ENCODE measurements at regions not wholly inside any gene's neighbourhood (a gene's known extent, or its start where the extent isn't known, plus 50 kb on each side); places are given as distances from the start of the nearest gene placed in this dataset.

DNA sequence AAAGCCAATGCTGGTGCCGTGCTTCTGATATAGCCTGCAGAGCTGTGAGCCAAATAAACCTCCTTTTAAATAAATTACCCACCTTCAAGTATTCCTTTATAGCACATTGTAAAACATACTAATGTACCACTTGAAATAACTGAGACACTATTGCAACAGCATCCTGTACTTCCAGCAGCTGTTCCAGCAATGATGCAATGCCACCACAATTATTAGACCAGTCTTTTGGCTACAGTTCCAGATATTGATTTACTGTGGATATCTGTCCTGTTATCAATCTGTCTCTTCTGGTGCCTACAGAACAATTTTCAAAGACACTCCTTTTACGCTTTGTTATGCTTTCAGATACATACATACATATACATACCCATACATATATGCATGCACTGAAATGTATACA, 567.9 kb downstream of the TAF11L14 start:
- no peak for TF ChIP-seq CTCF (IDR thresholded peaks at IDR 0.05)
- ATAC-seq (ENCODE audit: low FRiP score) (no peak), DNase-seq (ENCODE audit: low spot score) (no peak)

DNA sequence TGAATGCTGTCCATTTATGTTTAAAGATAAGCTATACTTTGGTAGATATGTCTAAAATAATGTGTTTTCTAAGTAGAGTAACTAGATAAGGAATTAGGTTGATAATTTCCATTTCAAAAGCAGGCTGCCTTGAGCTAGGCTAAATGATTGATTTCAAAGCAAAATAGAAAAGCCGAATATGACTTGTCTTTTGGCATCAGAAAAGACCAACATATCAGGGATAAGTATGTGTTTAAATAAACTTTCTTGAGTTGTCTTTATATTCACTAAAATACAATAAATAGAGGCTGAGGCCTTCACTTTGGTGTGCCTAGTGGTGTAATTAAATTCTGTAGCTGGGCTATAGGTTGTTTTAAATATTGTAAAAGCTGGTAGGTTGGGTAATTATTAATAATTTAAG, 569.0 kb downstream of the TAF11L14 start:
- DNase-seq (ENCODE audit: low spot score) (no peak), ATAC-seq (ENCODE audit: low FRiP score) (no peak)
- no peak for TF ChIP-seq CTCF (IDR thresholded peaks at IDR 0.05)

- TF ChIP-seq CTCF (IDR thresholded peaks at IDR 0.05) = no peak
- DNase-seq (ENCODE audit: low spot score) = no peak
- no peak for ATAC-seq (ENCODE audit: low FRiP score)
Observed at GRCh38 chr5:18213666-18214065, 579.4 kb downstream of the TAF11L14 start.

GRCh38 chr5:18216016-18216415, 581.8 kb downstream of the TAF11L14 start:
- DNase-seq (ENCODE audit: low spot score) (no peak), ATAC-seq (ENCODE audit: low FRiP score) (no peak)
- TF ChIP-seq CTCF (IDR thresholded peaks at IDR 0.05) = no peak

- no peak for DNase-seq (ENCODE audit: low spot score)
- no peak for TF ChIP-seq CTCF (IDR thresholded peaks at IDR 0.05)
- no peak for ATAC-seq (ENCODE audit: low FRiP score)
Observed at GRCh38 chr5:18216729-18217128, 582.5 kb downstream of the TAF11L14 start.

GRCh38 chr5:18219241-18219640, 585.0 kb downstream of the TAF11L14 start:
- no peak for TF ChIP-seq CTCF (IDR thresholded peaks at IDR 0.05)
- ATAC-seq (ENCODE audit: low FRiP score) (no peak), DNase-seq (ENCODE audit: low spot score) (no peak)

DNA sequence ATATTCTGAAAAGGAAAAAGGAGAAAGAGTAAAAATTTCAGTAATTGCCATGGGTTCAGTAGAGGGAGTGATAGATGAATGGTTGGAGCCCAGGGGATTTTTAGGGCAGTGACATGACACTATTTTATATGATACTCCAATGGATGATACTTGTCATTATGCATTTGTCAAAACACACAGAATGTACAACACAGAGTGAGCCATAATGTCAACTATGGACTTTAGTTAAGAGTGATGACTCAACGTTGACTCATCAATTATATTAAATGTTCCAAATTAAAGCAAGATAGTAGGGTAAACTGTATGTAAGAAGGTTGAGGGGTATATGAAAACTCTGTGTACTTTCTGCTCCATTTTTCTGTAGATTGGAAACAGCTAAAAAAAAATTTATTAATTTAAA, 586.4 kb downstream of the TAF11L14 start:
- no peak for TF ChIP-seq CTCF (IDR thresholded peaks at IDR 0.05)
- DNase-seq (ENCODE audit: low spot score) = no peak
- ATAC-seq (ENCODE audit: low FRiP score) = no peak

Data from omental fat pad (tissue), 3 donors.